Activated naive CD4-positive, alpha-beta T cell treated with Interleukin-2 at 50 U/mL for 16 hours (primary cell): ENCODE measurements at regions not wholly inside any gene's neighbourhood (a gene's known extent, or its start where the extent isn't known, plus 50 kb on each side); places are given as distances from the start of the nearest gene placed in this dataset.
"Not testable (repeated sequence)": the region's sequence is repeated elsewhere in the genome, so short reads cannot be mapped to it uniquely, and the experiment has no call there.

Experiments
- DNase-seq: peaks from one replicate; pipeline ENCODE4 v3.0.0-alpha.2; 2020

- no peak for DNase-seq
Measured at GRCh38 chr15:63434576-63435186, 53.0 kb upstream of the CA12 start.

- no peak for DNase-seq
Measured at GRCh38 chr15:63435204-63435820, 53.7 kb upstream of the CA12 start.

DNA sequence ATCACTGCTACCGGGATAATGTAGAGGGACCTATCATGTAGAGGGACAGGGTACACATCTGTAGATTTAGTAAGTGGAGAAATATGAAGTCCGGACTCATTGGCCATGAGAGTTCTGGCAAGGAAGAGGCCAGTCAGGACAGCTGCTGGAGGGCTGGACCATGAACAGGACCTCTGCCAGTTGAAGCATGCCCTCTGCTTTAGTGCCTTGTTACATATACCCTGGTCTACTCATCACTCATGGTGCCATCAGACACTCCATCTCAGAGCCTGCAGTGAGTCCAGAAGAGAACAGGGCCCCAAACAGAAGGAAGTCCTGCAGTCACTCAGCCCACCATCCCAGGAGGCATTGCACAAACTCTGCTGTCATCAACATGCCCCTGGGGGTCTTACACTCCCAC is 54.7 kb upstream of the CA12 start:
- DNase-seq = no peak

- peak; percentile 64 for DNase-seq
Measured at GRCh38 chr15:63436872-63437375, 55.3 kb upstream of the CA12 start.

GRCh38 chr15:63439536-63440264 is 58.1 kb upstream of the CA12 start:
- DNase-seq = no peak

DNA sequence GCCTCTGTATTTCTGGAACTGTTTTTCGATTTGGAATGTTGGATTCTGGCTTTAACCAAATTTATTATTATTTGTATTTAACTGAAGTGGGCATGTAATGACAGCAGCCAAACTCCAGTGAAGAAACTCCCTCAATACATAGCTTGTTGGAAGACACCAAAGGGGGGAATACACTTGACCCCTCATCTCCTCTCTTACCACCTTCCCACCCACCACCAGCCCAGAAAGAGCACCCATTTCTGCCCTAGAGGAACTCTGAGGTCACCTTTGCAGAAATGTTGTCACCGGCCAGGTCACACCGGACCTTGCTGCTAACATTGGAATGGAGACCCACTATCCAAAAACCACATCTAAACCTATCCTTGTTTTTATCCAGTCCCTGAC is 58.6 kb upstream of the CA12 start:
- no peak for DNase-seq

DNA sequence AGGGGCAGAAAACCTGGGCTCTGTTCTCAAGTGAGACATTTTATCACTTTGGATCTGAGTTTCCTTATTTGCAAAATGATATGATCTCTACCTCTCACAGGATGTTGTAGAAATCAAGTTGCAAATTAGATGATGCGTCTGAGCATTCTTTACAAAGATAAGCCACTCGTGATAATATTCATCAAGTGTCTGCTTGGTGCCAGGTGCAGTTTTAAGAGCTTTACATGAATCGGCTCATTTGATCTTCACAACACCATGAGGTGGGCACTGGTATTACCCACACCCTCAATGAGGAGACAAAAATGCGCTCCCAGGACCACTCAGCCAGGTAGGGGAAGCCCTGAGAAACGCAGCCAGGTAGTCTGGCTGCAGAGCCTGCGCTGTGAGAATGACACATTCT is 59.1 kb upstream of the CA12 start:
- DNase-seq = no peak

DNA sequence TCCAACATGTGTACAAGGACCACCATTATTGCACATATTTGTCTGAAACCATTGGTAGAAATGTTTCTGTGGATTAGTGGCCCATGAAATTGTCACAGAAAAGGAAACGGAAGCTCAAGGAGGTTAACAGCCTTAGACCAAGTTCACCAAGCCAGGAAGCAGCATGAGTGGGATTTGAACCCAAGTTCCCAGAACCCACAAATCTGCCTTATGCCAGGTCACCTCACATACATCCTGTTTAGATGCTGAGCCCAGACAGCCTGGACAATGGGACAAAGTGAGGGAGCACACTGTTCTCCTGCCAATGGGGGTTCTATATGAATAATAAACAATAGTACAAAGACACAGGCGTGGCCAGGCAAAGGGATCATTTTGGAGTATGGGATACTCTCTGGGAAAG is 59.6 kb upstream of the CA12 start:
- DNase-seq = no peak

- no peak for DNase-seq
Measured at GRCh38 chr15:63442080-63442479, 60.4 kb upstream of the CA12 start.

DNA sequence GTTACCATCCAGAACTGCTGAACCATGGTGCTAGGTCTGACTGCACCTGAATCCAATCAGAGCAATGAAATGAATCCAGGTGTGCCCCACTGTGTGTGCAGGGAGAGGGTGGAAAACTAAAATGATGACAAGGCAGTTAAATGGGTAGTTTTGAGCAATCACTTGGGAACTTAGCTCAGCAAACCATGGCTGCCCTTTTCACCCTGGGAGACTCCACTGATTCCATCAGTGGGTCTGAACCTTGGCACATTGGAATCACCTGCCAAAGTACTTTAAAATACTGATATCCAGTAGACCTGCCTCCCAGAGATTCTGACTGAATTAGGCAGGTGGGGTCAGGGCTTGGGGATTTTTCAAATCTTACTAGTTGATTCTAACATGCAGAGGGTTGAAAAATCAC is 59.8 kb upstream of the USP3 start:
- no peak for DNase-seq

- DNase-seq = no peak
Measured at GRCh38 chr15:63446255-63446654, 58.1 kb upstream of the USP3 start.

- DNase-seq = no peak
Measured at GRCh38 chr15:63447017-63447676, 57.2 kb upstream of the USP3 start.

DNA sequence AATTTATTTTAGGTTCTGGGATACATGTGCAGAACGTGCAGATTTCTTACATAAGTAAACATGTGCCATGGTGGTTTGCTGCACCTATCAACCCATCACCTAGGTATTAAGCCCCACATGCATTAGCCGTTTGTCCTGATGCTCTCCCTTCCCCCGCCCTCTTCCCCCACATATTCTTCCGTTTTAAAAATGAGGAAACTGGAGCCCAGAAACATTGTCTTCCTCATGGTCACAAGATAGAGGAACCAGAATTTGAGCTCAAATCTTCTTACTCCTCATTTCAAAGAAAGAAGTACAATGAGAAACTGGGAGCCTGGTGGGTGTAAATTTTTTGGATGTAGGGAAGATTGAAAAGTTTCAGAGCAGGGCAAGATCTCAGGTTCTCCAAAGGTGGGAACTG is 56.1 kb upstream of the USP3 start:
- no peak for DNase-seq

DNA sequence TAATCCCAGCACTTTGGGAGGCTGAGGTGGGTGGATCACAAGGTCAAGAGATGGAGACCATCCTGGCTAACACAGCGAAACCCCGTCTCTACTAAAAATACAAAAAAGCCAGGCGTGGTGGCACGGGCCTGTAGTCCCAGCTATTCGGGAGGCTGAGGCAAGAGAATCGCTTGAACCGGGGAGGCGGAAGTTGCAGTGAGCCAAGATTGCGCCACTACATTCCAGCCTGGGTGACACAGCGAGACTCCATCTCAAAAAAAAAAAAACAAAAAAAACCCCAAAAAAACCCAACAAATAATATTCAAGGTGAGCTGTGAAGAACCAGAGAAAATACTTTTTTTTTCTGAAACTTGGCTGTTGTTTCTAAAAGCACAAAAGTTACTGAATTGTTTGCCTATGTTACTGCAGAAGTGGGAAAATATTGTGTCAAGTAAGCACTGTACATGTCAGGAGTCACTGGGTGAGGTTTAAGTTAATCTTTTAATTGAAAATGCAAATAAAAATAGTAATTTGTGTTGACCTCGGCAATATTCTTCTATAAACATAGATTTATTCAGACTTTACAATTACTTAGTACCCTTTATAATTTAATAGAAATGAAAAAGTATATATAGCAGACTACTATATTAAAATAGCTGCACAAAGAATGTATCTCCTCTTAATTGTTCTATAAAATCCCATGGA is 55.4 kb upstream of the USP3 start:
- DNase-seq = not testable (repeated sequence)

DNA sequence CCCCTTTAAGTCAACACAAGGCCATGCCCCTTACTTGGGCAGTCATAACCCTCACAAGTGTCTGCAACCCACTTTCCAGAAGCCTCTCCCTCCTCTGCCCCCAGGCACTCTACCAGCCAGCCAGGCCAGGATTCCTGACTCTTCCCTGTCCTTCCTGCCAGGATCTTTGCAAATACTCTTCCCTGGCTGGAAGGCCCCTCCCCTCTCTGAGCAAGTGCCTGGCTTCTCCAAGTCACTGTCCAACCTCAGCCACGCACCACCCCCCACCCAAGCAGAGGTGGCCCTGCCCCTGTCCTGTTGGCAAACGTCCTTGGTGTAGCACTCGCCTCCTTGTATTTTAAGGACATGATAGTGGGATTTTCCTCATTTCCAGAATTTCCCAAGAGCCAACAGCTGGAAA is 54.7 kb upstream of the USP3 start:
- DNase-seq = no peak

- no peak for DNase-seq
Measured at GRCh38 chr15:63450884-63451225, 53.5 kb upstream of the USP3 start.

DNA sequence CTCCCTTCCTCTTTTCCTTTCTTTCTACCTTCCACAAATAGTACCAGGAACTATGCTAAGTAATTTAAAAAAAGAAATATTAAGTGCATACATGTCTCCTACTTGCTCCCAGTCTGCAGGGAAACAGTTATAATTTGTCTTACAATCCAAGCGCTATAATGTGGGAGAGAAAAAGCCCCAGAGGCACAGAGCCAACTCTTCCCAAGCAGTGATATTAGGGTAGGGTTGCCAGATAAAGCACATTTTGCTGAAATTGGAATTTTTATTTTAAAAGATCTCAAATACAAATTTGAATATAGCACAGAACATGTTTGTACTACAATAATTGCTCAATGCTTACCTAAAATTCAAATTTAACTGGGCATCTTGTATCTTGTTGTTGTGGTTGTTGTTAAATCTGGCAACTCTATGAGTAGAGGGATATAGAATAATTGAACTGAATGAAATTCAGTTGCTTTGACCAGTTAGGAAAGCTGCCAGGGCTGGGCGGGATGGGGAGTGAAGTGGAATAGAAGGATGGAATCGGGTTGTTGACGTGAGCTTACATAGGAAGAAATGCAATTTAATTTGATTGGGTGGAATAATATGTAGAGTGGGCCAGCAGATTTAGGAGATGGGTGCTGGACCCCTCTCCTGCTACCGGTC is 52.6 kb upstream of the USP3 start:
- no peak for DNase-seq

DNA sequence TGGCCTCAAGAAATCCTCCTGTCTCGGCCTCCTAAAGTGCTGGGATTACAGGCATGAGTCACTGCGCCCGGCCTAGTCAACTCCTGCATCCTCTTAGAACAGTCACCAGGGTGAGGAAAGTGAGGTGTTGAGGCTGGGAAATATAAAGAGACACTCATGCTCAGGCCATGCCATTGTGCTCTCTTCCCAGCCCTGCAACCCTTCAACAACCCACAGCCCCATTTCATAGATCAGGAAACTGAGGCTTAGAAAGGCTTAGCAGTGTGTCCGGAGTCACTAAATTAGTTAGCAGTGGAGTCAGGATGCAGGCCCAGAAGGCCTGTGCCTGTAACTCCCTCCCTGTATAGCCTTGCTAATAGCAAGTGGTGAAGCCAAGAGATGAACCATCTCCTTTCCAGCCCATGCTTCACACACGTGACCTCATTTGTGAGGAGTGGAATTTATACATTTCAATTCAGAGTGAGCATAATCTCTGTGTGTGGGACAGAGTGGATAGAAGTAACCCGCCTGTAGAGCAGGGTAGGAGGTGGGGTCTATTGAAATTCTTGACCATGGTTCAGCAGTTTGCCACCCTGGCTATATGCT is 51.7 kb upstream of the USP3 start:
- no peak for DNase-seq

- no peak for DNase-seq
Measured at GRCh38 chr15:63453186-63453905, 51.0 kb upstream of the USP3 start.

DNA sequence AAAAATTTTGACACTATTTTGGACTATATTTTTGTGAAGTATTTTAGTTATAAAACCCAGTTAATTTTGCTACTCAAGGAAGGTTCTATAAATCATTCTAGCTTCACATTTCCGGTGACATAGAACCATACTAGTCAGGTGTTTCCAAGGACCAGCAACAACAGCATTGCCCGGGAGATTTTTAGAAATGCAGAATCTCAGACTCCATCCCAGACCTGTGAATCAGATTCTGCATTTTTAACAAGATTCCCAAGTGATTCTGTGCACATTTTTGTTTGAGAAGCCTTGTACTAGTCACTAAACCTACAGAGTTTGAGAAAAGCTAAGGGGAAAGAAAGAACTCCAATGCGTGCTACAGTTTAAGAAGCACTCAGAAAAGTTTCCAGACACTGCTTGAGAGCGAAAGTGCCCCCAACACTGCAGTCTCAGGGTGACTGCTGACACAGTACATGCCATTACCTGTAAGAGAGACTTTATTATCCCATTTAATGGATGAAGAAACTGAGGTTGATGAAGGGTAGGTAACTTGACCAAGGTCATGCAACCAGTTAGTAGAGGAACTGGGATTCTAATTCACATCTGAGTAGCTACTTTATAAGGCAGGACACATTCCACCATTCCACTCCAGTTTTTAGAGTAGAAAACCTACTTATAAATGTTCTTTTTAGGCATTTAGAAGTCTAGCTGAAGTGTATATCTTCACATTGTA is 49.7 kb upstream of the USP3 start:
- no peak for DNase-seq
